NCI-H82 treated with DMSO at 0.1 percent for 48 hours (cell line): ENCODE measurements at regions not wholly inside any gene's neighbourhood (a gene's known extent, or its start where the extent isn't known, plus 50 kb on each side); places are given as distances from the start of the nearest gene placed in this dataset.

ENCODE experiments used
- DNase-seq: peaks from one replicate; lab custom pipeline; 2025; ENCODE audit not compliant: unreplicated experiment; lab: John Stamatoyannopoulos, UW

- no peak for DNase-seq
Measured at GRCh38 chr16:85384833-85385462, 228.2 kb upstream of the GSE1 start.

DNA sequence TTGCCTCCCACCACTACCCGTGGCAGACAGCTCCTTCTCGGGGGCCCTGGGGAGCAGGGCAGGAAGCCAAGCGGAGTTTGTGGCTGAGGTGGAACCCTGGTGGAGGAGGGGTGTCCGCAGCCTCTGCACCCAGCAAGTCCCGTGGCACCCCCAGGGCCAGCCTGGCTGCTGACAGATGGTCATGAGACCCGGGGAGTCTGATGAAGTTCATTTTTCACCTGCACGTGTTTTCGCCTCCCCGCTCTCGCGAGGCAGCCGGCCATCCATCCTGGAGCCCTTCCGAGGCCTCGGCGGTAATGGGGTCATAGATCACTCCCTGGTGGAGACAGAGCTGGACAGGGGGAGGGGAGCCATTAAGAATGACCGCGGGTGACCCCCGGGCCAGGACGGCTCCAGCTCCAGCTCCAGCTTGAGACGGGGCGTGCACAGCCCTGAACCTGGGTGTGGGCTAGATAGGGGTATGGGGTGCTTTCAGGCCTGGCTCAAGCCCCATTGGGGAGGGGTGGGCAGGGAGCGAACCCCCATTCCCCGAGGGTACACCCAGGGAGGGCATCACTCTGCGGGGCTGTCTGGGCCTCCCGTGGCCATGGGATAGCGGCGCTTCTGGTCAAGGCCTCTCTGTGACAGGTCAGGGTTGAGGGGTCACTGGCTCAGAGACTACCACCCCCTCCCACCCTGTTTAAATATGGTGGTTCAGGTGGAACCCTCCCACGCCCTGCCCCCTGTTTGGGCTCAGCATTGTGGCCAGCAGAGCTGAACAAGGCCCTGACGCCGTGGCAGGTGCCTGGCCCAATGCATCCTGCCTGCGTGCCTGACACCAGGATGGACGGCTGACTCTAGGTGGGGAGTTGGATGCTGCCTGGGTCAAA lies 227.4 kb upstream of the GSE1 start:
- DNase-seq, result no peak

DNA sequence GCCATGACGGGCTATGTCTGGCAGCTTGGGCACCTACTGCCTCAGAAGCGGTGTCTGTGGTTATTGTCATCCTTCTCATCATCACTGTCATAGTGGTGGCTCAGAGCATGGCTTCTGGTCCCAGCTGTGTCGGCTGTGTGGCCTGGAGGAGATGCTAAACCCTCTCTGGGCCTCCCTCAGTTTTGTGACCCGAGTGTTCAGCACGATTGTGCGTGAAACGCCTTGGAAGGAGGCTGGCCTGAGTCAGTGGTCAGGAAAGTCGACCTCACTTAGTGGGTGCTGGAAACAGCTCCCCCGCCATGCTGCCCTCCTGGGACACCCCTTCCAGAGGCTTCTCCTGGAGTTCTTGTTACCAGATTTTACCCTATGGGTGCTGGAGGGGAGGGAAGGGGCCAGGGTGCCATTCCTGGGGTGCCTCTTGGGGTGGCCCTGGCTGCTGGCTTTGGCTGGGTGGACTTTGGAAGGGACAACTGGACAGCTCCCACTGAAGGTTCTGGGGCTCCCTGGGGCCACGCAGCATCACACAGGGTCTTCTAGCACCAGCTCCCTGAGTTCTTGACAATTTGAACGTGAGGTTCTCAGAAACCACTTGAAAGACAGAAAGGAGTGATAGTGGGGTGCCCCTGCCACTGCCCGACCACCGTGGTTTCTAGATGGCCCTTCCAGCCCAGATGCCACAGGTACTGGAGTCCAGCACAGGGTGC lies 226.5 kb upstream of the GSE1 start:
- no peak for DNase-seq

GRCh38 chr16:85387171-85387507 lies 226.0 kb upstream of the GSE1 start:
- no peak for DNase-seq

DNA sequence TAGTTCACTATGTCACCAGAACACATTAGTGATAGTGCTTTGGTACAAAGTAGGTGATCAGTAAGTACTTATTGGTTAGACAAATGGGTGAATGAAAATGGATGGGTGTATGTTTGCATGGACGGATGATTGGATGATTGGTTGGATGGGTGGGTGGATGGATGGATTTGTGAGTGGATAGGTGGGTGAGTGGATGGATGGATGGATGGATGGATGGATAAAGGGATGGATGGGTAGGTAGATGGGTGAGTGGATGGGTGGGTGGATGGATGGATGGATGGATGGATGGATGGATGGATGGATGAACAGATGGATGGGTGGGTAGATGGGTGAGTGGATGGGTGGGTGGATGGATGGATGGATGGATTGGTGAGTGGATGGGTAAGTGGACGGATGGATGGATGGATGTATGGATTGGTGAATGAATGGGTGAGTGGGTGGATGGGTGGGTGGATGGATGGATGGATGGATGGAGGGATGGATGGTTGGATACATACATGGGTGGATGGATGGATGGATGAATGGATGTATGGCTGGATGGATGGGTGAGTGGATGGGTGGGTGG lies 225.3 kb upstream of the GSE1 start:
- no peak for DNase-seq

DNA sequence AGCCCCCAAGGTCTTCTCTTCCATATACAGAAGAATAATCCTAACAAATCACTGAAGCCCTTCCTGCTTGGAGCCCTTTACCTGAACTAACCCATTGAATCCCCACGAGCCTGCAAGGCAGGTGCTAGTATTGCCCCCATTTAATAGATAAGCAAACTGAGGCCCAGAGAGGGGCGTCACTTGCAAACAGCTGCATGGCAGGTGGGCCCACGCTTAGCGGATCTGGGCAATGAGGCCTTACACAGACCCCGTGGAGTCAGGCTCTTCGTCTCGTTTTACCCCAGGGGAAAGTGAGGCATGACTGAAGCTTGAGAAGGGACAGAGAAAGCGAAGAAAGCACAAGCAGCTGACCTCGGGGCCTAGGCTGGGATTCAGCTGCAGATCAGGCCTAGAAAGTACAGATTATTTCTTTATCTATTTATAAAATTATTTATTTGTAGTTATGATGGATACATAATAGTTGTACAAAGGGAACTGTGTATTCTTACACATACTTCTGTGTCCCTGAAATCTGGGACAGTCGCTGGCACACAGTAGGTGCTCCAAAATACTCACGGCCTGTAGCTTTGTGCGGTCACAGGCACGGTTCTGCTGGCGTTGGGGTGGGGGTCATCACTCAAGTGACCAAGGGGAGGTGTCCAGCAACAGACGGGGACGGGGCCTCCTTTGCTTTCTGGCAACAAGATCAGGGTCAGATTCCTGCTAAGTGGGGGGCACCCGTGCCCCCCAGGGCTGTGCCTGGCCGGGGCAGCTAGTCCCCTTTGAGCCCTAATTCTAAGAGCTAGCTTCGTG lies 223.2 kb upstream of the GSE1 start:
- no peak for DNase-seq

GRCh38 chr16:85390511-85391174 lies 222.5 kb upstream of the GSE1 start:
- DNase-seq, result no peak

GRCh38 chr16:85391175-85391707 lies 221.9 kb upstream of the GSE1 start:
- no peak for DNase-seq

DNA sequence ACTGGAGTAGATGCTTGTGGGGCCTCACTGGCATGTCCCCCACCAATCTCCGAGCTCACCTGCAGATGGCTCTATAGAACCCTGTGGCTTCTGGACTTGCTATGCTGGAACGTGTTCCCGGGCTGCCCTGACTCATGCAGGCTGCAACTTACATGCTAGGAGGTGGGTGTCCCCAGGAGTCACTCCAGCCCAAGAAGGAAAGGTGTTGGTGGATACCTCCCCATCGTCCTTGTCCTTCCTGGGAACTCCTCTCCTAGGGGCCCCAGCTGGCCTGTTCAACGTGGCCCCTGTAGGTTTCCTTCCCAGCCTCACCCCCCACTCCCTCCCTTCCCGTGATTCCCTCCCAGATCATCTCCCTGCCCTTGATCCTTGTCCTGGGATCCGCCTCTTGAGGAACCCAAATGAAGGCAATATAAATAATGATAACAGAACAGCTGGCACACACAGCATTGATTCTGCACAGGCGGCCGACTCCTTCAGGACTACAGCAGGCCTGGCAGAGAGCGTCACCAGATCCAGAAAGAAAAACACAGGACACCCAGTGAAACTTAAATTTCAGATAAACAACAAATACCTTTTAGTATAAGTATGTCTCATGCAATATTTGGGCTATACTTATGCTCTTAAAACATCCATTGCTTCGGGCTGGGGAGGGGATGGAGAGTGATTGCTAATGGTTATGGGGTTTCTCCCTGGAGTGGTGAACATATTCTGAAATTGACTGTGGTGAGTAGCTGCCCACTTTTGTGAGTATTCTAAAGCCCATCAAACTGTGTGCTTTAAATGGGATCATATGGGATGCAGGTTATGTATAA lies 221.1 kb upstream of the GSE1 start:
- DNase-seq, result no peak

GRCh38 chr16:85392756-85393673 lies 220.1 kb upstream of the GSE1 start:
- DNase-seq, result no peak

DNA sequence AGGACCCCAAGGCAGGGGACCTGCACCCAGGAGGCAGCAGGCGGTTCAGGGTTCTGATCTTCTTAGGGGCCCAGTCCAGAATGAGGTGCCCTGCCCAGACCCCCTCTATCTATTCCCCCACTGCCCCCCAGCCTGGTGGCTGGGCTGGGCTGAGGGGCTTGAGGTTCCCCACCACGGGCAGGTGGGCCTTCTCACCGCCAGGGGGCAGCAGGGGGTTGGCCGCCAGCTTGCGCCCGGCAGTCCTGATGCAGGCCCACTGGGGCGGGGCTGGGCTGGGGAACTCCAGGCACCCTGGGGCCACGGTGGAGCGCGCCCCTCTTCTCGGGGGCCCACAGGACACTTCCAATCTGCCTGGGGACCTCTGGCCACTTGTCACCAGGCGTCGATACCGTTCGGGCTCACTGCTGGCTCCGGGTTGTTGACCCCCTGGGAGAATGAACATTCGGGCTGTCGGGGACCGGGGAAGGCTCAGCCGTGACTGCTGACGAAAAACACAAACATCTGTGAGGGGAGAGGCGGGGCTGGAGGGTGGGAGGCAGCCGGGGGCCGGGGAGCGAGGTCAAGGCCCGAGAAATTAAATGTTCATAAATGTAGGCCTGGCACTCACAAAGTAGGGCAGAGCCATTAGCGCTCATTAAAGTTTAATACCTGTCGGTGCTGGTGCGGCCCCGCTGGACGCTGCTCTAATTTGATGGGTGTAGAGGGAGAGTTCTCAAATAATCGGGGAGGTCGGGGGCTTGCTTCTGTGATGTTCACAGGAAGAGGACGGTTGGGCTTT lies 219.3 kb upstream of the GSE1 start:
- peak; percentile 19 for DNase-seq

- no peak for DNase-seq
Measured at GRCh38 chr16:85394456-85395206, 218.5 kb upstream of the GSE1 start.

DNA sequence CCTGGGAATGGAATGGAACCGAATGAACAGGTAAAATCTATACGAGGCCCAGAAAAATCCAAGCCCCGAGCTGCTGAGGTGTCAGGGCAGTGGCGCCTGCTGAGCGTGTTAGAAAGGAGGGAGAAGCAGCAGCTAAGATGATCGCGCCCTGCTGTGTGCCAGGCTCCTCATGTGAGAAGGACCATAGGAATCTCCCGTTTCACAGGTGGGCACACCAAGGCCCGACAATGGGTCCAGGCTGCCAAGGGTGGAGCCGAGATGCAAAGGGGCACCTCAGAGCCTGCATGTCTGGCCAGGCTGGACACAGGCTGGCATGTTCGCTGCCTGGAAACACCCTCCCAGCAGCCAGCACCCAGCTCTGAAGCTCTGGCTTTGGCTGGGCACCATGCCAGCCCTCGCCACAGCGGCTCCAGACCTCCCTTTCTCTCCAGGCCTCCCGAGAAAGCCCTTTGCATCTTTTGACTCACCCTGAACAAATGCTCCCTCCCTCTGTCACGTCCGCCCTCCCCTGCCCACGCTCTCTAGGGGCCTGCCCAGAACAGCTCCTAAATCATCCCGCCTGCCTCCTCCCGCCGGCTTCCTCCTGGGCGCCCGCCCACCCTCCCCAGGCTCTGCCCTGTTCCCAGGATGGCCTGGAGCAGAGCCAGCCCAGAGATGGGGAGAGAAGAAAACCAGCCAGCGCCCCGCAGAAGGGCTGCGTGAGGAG lies 217.8 kb upstream of the GSE1 start:
- no peak for DNase-seq

- no peak for DNase-seq
Measured at GRCh38 chr16:85395913-85396878, 216.9 kb upstream of the GSE1 start.
